Prostate gland (tissue), 2 donors: ENCODE measurements at regions not wholly inside any gene's neighbourhood (a gene's known extent, or its start where the extent isn't known, plus 50 kb on each side); places are given as distances from the start of the nearest gene placed in this dataset.

Experiments used
- DNase-seq: peaks from one replicate; pipeline ENCODE4 v3.0.0-alpha.2; 2019; ENCODE audit warnings: low spot score
- H3K27ac ChIP-seq, 2 donors: fragments of 200-600 bp; sonication (generic); 2 replicates each; pipeline ENCODE4 v1.5.1; 2017 to 2019
- H3K27me3 ChIP-seq: fragments of 200-600 bp; sonication (generic); replicated peaks from 2 replicates; pipeline ENCODE4 v1.5.1; 2019; ENCODE audit not compliant: insufficient read depth
- H3K36me3 ChIP-seq, 2 donors: fragments of 200-600 bp; sonication (generic); 1 replicate in 1 of 2; 2 replicates in 1 of 2; pipeline versions ENCODE4 v1.5.1 to v1.8.1; 2017 to 2019
- H3K4me1 ChIP-seq: fragments of 200-600 bp; sonication (generic); replicated peaks from 2 replicates; pipeline ENCODE4 v1.5.1; 2019
- H3K4me3 ChIP-seq, 2 donors: fragments of 200-600 bp; sonication (generic); 2 replicates each; pipeline ENCODE4 v1.5.1; 2017 to 2019
- H3K9me3 ChIP-seq: fragments of 200-600 bp; sonication (generic); 2 replicates; pipeline ENCODE4 v1.5.1; 2017
- POLR2A ChIP-seq: fragments of 450-650 bp; IDR thresholded peaks from one replicate; pipeline ENCODE4 v1.6.1; 2016; ENCODE audit warnings: antibody characterized with exemption, mild to moderate bottlenecking
- POLR2AphosphoS5 ChIP-seq: sonication (generic); formaldehyde crosslinking; IDR thresholded peaks from one replicate; pipeline ENCODE4 v1.6.1; 2017; ENCODE audit warnings: antibody characterized with exemption
- WGBS: methylation state at CpG from one replicate; pipeline ENCODE4 v1.1.5; 2018; 5-methylcytosine and 5-hydroxymethylcytosine counted together
- intact Hi-C: fragments of 100-400 bp; cut with DNase I; formaldehyde crosslinking; loops from one replicate; pipeline ENCODE4 v1.14.2; 2022
- TF ChIP-seq, protein P1 (sequence below), 4 experiments: fragments of 200-600 bp in 2 of 4; fragments of 450-650 bp in 2 of 4; sonication (generic) in 2 of 4; IDR thresholded peaks; 1 replicate in 3 of 4; 2 replicates in 1 of 4; pipeline ENCODE4 v1.5.1; 2016 to 2019; ENCODE audit warnings: antibody characterized with exemption in 4 of 4, mild to moderate bottlenecking in 2 of 4, moderate library complexity in 2 of 4

DNA sequence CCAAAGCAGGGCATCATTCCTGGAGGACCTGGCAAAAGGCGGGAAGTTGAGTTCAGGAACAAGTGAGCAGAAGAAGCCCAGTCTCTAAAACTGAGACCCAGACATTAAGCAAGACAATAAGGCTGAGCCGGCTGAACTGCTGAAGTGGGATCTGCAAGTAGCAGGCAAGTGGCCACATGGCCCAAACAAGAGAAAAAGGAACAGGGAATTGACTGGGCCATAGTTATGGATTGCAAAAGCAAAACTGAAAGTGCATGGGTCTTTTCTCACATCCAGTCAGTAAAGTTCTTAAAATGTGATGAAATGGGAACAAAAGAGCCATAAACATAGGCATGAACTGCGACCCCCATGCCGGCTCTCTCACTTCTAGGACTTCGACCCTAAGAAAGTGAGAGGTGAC is 101.2 kb downstream of the SCN11A start:
- WGBS, result 94% methylated on average over 5 of the region's 5 CpGs
- DNase-seq, result no peak
- Histone ChIP-seq H3K4me3 (no peak overlapping the region), H3K9me3 (no peaks in the 10 kb centered on the region), H3K27me3 (no peaks in the 10 kb centered on the region), H3K4me1 (no peaks in the 10 kb centered on the region), H3K27ac (no peak overlapping the region), H3K36me3 (no peaks in the 10 kb centered on the region)
- intact Hi-C loops, result no loop called here
- TF ChIP-seq POLR2AphosphoS5 (no peak), POLR2A (no peak)
- TF ChIP-seq, protein P1, sequence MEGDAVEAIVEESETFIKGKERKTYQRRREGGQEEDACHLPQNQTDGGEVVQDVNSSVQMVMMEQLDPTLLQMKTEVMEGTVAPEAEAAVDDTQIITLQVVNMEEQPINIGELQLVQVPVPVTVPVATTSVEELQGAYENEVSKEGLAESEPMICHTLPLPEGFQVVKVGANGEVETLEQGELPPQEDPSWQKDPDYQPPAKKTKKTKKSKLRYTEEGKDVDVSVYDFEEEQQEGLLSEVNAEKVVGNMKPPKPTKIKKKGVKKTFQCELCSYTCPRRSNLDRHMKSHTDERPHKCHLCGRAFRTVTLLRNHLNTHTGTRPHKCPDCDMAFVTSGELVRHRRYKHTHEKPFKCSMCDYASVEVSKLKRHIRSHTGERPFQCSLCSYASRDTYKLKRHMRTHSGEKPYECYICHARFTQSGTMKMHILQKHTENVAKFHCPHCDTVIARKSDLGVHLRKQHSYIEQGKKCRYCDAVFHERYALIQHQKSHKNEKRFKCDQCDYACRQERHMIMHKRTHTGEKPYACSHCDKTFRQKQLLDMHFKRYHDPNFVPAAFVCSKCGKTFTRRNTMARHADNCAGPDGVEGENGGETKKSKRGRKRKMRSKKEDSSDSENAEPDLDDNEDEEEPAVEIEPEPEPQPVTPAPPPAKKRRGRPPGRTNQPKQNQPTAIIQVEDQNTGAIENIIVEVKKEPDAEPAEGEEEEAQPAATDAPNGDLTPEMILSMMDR (IDR thresholded peaks at IDR 0.05), result no peak

DNA sequence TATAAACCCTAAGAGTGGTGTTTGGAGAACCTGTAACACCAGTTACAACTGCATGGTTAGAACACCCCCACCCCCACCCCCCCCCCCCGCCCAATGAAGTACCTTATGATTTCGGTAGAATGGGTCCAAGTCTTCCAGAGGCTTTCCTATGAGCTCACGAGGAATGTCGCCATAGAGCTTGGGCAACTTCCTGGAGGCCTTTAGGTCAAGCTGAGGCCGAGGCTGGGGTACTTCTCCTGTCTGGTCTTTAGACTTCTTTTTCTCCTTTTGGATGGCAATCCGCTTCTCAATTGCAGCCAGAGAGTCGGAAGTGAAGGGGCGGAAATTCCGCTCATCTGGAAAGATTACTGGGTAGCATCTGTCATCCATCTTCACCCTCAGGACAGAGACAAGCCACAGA is 101.8 kb downstream of the SCN11A start:
- no peaks in the 10 kb centered on the region for H3K36me3 ChIP-seq
- H3K27me3 ChIP-seq, result no peaks in the 10 kb centered on the region
- 90% methylated on average over 9 of the region's 9 CpGs for WGBS
- TF ChIP-seq POLR2AphosphoS5, result no peak
- no peak for TF ChIP-seq POLR2A
- TF ChIP-seq, protein P1 (IDR thresholded peaks at IDR 0.05), result no peak
- no peak overlapping the region for H3K27ac ChIP-seq
- intact Hi-C loops, result no loop called here
- no peak overlapping the region for H3K4me3 ChIP-seq
- H3K4me1 ChIP-seq, result no peaks in the 10 kb centered on the region
- no peak for DNase-seq
- H3K9me3 ChIP-seq, result no peaks in the 10 kb centered on the region

DNA sequence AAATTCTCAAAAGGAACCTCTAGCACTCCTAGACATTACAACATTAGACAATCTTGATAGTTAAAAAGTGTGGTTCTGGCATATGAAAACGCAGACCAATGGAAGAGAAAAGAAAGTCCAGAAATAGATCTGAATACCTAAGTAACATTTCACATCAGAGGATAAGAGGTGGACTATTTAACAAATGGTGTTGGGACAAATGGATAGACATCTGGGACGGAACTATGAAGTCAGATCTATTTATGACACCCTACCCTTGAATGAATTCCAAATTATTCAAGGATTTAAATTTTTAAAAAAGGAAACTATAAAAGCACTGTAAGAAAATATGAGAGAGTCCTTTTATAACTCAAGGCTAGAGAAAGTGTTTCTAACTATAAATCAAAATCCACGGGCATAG is 111.3 kb downstream of the SCN11A start:
- Histone ChIP-seq H3K36me3 (no peaks in the 10 kb centered on the region), H3K27ac (no peak overlapping the region), H3K27me3 (no peaks in the 10 kb centered on the region), H3K9me3 (no peaks in the 10 kb centered on the region), H3K4me3 (no peak overlapping the region), H3K4me1 (no peaks in the 10 kb centered on the region)
- intact Hi-C loops, result no loop called here
- TF ChIP-seq POLR2A (no peak), POLR2AphosphoS5 (no peak)
- TF ChIP-seq, protein P1 (IDR thresholded peaks at IDR 0.05), result no peak
- WGBS, result 21% methylated on average over 3 of the region's 3 CpGs
- no peak for DNase-seq

DNA sequence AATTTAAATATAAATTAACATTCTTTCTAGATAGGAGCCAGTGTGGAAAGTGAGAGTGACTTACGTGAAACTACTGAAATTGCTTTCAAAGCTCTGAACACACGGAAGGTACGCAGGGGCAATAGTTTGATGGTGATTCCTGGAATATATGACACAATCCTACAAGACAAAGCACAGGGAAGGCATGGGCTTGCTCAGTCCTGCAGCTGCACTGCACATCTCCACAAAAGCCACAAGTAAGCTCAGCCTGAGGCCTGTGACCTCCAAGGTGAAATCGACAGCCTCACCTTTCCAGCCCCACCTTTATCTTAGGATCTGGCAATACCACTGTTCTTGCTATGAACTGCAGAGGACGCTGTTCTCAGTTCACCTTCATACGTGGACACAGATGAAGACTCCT is 109.3 kb upstream of the SCN10A start:
- Histone ChIP-seq H3K27ac (no peak overlapping the region), H3K4me3 (no peak overlapping the region), H3K4me1 (no peaks in the 10 kb centered on the region), H3K9me3 (no peaks in the 10 kb centered on the region), H3K36me3 (no peaks in the 10 kb centered on the region), H3K27me3 (no peaks in the 10 kb centered on the region)
- WGBS, result 68% methylated on average over 6 of the region's 6 CpGs
- TF ChIP-seq, protein P1 (IDR thresholded peaks at IDR 0.05), result no peak
- no peak for TF ChIP-seq POLR2A
- TF ChIP-seq POLR2AphosphoS5, result no peak
- intact Hi-C loops, result no loop called here
- DNase-seq, result no peak

DNA sequence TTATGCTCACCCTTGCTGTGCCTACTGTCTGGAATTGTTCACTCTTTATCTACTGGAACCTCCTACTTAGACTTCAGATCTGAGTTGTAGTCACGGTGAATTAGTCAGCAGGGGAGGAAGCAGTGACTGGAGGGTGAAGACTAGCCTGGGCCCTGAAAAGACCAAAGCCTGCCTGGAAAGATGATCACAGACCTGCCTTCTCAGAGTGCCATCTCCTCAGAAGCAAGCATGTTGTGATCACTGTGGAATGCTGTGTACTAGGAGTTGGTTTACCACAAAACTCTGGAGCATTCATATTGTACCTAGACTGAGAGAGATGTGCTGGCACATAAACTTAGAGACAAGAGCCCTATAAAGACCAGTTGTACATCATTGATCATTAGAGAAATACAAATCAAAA is 100.7 kb upstream of the SCN10A start:
- Histone ChIP-seq H3K27me3 (no peaks in the 10 kb centered on the region), H3K4me3 (no peak overlapping the region), H3K4me1 (no peaks in the 10 kb centered on the region), H3K27ac (no peak overlapping the region), H3K36me3 (no peaks in the 10 kb centered on the region), H3K9me3 (no peaks in the 10 kb centered on the region)
- no peak for DNase-seq
- 96% methylated on average over 1 of the region's 1 CpG for WGBS
- intact Hi-C loops, result no loop called here
- TF ChIP-seq POLR2AphosphoS5 (no peak), POLR2A (no peak)
- TF ChIP-seq, protein P1 (IDR thresholded peaks at IDR 0.05), result no peak
